H9 (cell line): ENCODE measurements at regions not wholly inside any gene's neighbourhood (a gene's known extent, or its start where the extent isn't known, plus 50 kb on each side); places are given as distances from the start of the nearest gene placed in this dataset.

Experiments used
- DNase-seq: peaks from one replicate; pipeline ENCODE4 v3.0.0-alpha.2; 2017
- H2AFZ ChIP-seq: one replicate; pipeline ENCODE4 v1.6.1; 2013; ENCODE audit warnings: mild to moderate bottlenecking, low read length, control low read depth, moderate library complexity
- H2AK5ac ChIP-seq: 2 replicates; pipeline ENCODE4 v1.6.1; 2013; ENCODE audit warnings: low read length, control low read depth, mixed read lengths; ENCODE audit not compliant: insufficient read length
- H2BK120ac ChIP-seq: one replicate; pipeline ENCODE4 v1.6.1; 2013; ENCODE audit warnings: low read depth, mild to moderate bottlenecking, low read length, control low read depth, inconsistent platforms; ENCODE audit not compliant: poor library complexity, severe bottlenecking
- H2BK12ac ChIP-seq: 2 replicates; pipeline ENCODE4 v1.6.1; 2013; ENCODE audit warnings: low read length, control low read depth, mixed read lengths, low read depth; ENCODE audit not compliant: insufficient read length
- H2BK15ac ChIP-seq: 2 replicates; pipeline ENCODE4 v1.6.1; 2013; ENCODE audit warnings: low read depth, low read length, control low read depth
- H2BK20ac ChIP-seq: one replicate; pipeline ENCODE4 v1.6.1; 2013; ENCODE audit warnings: low read depth, mild to moderate bottlenecking, low read length, control low read depth, inconsistent platforms; ENCODE audit not compliant: poor library complexity, severe bottlenecking
- H2BK5ac ChIP-seq: 2 replicates; pipeline ENCODE4 v1.6.1; 2013; ENCODE audit warnings: low read length, control low read depth, mixed read lengths; ENCODE audit not compliant: insufficient read length
- H3K14ac ChIP-seq: 2 replicates; pipeline ENCODE4 v1.6.1; 2013; ENCODE audit warnings: low read length, control low read depth; ENCODE audit not compliant: insufficient read depth
- H3K18ac ChIP-seq: 2 replicates; pipeline ENCODE4 v1.6.1; 2013; ENCODE audit warnings: low read depth, mild to moderate bottlenecking, mixed read lengths, low read length, control low read depth; ENCODE audit not compliant: insufficient read length
- H3K23ac ChIP-seq: 2 replicates; pipeline ENCODE4 v1.6.1; 2013; ENCODE audit warnings: low read length, control low read depth, mixed read lengths, low read depth; ENCODE audit not compliant: insufficient read length
- H3K23me2 ChIP-seq: 2 replicates; pipeline ENCODE4 v1.6.1; 2013; ENCODE audit warnings: low read depth, mild to moderate bottlenecking, mixed read lengths, low read length, control low read depth; ENCODE audit not compliant: insufficient read length, poor library complexity, severe bottlenecking
- H3K27ac ChIP-seq: 2 replicates; pipeline ENCODE4 v1.5.1; 2013; ENCODE audit warnings: low read length, control low read depth, mixed read lengths, low read depth; ENCODE audit not compliant: insufficient read length
- H3K27me3 ChIP-seq: 2 replicates; pipeline ENCODE4 v1.6.1; 2013; ENCODE audit warnings: low read length, control low read depth, inconsistent platforms; ENCODE audit not compliant: insufficient read depth
- H3K4ac ChIP-seq: 2 replicates; pipeline ENCODE4 v1.6.1; 2013; ENCODE audit warnings: low read depth, mild to moderate bottlenecking, control low read depth, inconsistent platforms, low read length, moderate library complexity
- H3K4me1 ChIP-seq: 2 replicates; pipeline ENCODE4 v1.6.1; 2013; ENCODE audit warnings: low read length, control low read depth, inconsistent platforms; ENCODE audit not compliant: insufficient read depth
- H3K4me2 ChIP-seq: 2 replicates; pipeline ENCODE4 v1.6.1; 2013; ENCODE audit warnings: low read length, control low read depth, mixed read lengths; ENCODE audit not compliant: insufficient read length, insufficient read depth
- H3K56ac ChIP-seq: 2 replicates; pipeline ENCODE4 v1.6.1; 2013; ENCODE audit warnings: low read depth, mild to moderate bottlenecking, mixed read lengths, low read length, control low read depth; ENCODE audit not compliant: insufficient read length
- H3K79me1 ChIP-seq: 2 replicates; pipeline ENCODE4 v1.6.1; 2013; ENCODE audit warnings: low read depth, mild to moderate bottlenecking, moderate library complexity, low read length, control low read depth, inconsistent platforms; ENCODE audit not compliant: insufficient read depth, poor library complexity, severe bottlenecking
- H3K79me2 ChIP-seq: 2 replicates; pipeline ENCODE4 v1.6.1; 2013; ENCODE audit warnings: low read length, control low read depth, inconsistent platforms; ENCODE audit not compliant: insufficient read depth
- H3K9ac ChIP-seq: 2 replicates; pipeline ENCODE4 v1.6.1; 2013; ENCODE audit warnings: low read length, control low read depth, mixed read lengths; ENCODE audit not compliant: insufficient read length; ENCODE audit errors: extremely low read depth
- H3K9me3 ChIP-seq: one replicate; pipeline ENCODE4 v1.6.1; 2013; ENCODE audit warnings: low read depth, low read length, inconsistent platforms; ENCODE audit not compliant: control insufficient read depth
- H3T11ph ChIP-seq: one replicate; pipeline ENCODE4 v1.6.1; 2013; ENCODE audit warnings: mild to moderate bottlenecking, low read length, control low read depth, inconsistent platforms
- H4K20me1 ChIP-seq: one replicate; pipeline ENCODE4 v1.6.1; 2013; ENCODE audit not compliant: control insufficient read depth, insufficient read length, insufficient read depth
- H4K5ac ChIP-seq: 2 replicates; pipeline ENCODE4 v1.6.1; 2013; ENCODE audit warnings: low read depth, mild to moderate bottlenecking, mixed read lengths, low read length, control low read depth; ENCODE audit not compliant: insufficient read length
- H4K8ac ChIP-seq: replicated peaks from 2 replicates; pipeline ENCODE4 v1.6.1; 2013; ENCODE audit warnings: low read length, control low read depth, mixed read lengths, low read depth; ENCODE audit not compliant: insufficient read length
- H4K91ac ChIP-seq: 2 replicates; pipeline ENCODE4 v1.6.1; 2013; ENCODE audit warnings: low read depth, mild to moderate bottlenecking, moderate library complexity, mixed read lengths, low read length, control low read depth; ENCODE audit not compliant: insufficient read length
- H3K27ac Mint-ChIP-seq, 3 experiments: 2 replicates in 2 of 3; 3 replicates in 1 of 3; pipeline ENCODE4 v1.8.0; 2020 to 2021; ENCODE audit warnings: mixed read lengths in 3 of 3, mild to moderate bottlenecking in 1 of 3, moderate library complexity in 1 of 3
- H3K27me3 Mint-ChIP-seq: 2 replicates; pipeline ENCODE4 v1.8.0; 2021; ENCODE audit warnings: low read depth, mild to moderate bottlenecking, moderate library complexity, mixed read lengths
- H3K36me3 Mint-ChIP-seq, 3 experiments: 2 replicates in 2 of 3; 3 replicates in 1 of 3; pipeline ENCODE4 v1.8.0; 2020 to 2021; ENCODE audit warnings: low read depth in 3 of 3, mixed read lengths in 3 of 3; ENCODE audit not compliant: insufficient read depth in 1 of 3
- H3K4me1 Mint-ChIP-seq, 2 experiments: 2 replicates each; pipeline ENCODE4 v1.8.0; 2020; ENCODE audit warnings: mixed read lengths in 2 of 2
- H3K4me3 Mint-ChIP-seq, 2 experiments: 2 replicates in 1 of 2; 3 replicates in 1 of 2; pipeline ENCODE4 v1.8.0; 2020 to 2021; ENCODE audit warnings: mild to moderate bottlenecking in 2 of 2, mixed read lengths in 2 of 2, moderate library complexity in 1 of 2
- H3K9me3 Mint-ChIP-seq, 2 experiments: 2 replicates in 1 of 2; 3 replicates in 1 of 2; pipeline ENCODE4 v1.8.0; 2020; ENCODE audit warnings: mild to moderate bottlenecking in 2 of 2, mixed read lengths in 2 of 2, moderate library complexity in 1 of 2
- CTCF ChIP-seq: fragments of 200-600 bp; sonication (generic); conservative IDR thresholded peaks from 3 replicates; pipeline ENCODE4 v1.8.0; 2021; ENCODE audit warnings: antibody characterized with exemption, mild to moderate bottlenecking
- WGBS: extraction: QIAGEN DNeasy Blood & Tissue Kit; methylation state at CpG from one replicate; pipeline ENCODE4 v1.1.7; 2013; ENCODE audit warnings: missing lambda C conversion rate, low lambda C conversion rate, mixed read lengths; ENCODE audit not compliant: insufficient read length; ENCODE audit errors: extremely low coverage; 5-methylcytosine and 5-hydroxymethylcytosine counted together

GRCh38 chr4:182062458-182062857, 180.7 kb upstream of the TENM3 start:
- peaks cover 22 to 29% of the 10 kb centered on the region in 2 experiments for H3K4me1 Mint-ChIP-seq
- Histone ChIP-seq H3K79me1 (no peaks in the 10 kb centered on the region), H2AK5ac (no peak overlapping the region), H4K91ac (no peak overlapping the region), H3K14ac (no peak overlapping the region), H4K5ac (no peak overlapping the region), H2BK20ac (no peak overlapping the region), H3K23ac (no peak overlapping the region), H3K27me3 (no peaks in the 10 kb centered on the region), H2BK15ac (no peak overlapping the region), H3K4me2 (no peak overlapping the region), H3K4ac (no peak overlapping the region), H2AFZ (no peak overlapping the region), H2BK12ac (no peak overlapping the region), H3T11ph (no peak overlapping the region), H2BK120ac (no peak overlapping the region), H3K23me2 (no peaks in the 10 kb centered on the region), H4K8ac (no peak overlapping the region), H3K18ac (no peak overlapping the region), H3K27ac (no peak overlapping the region), H3K9ac (no peak overlapping the region), H3K4me1 (peaks cover 2% of the 10 kb centered on the region; the same call in 1 of the 2 replicates), H2BK5ac (no peak overlapping the region), H3K79me2 (0 out of 2 replicates have a peak, but pooled peaks cover 1% of the 10 kb centered on the region), H4K20me1 (no peaks in the 10 kb centered on the region), H3K9me3 (peaks cover 17% of the 10 kb centered on the region), H3K56ac (no peak overlapping the region)
- peak overlapping the region; percentile 14 to 90 (median 73); a peak in 4 of 7 replicates for H3K27ac Mint-ChIP-seq
- no peak for TF ChIP-seq CTCF
- no CpG with 5 or more reads among the region's 3 CpGs for WGBS
- H3K27me3 Mint-ChIP-seq = 0 out of 2 replicates have a peak, but pooled peaks cover 2% of the 10 kb centered on the region
- H3K9me3 Mint-ChIP-seq = peaks cover 17 to 20% of the 10 kb centered on the region in 2 experiments
- DNase-seq = no peak
- peaks cover 9 to 19% (median 18%) of the 10 kb centered on the region in 3 experiments for H3K36me3 Mint-ChIP-seq
- no peak overlapping the region for H3K4me3 Mint-ChIP-seq
